A172 (cell line): ENCODE measurements at regions not wholly inside any gene's neighbourhood (a gene's known extent, or its start where the extent isn't known, plus 50 kb on each side); places are given as distances from the start of the nearest gene placed in this dataset.
A peak's percentile ranks its signal among the peaks of the same experiment; 100 is the strongest.
"Not testable (repeated sequence)": the region's sequence is repeated elsewhere in the genome, so short reads cannot be mapped to it uniquely, and the experiment has no call there.

Experiments
- DNase-seq: peaks from one replicate; pipeline ENCODE4 v3.0.0-alpha.2; 2015; ENCODE audit warnings: low spot score

GRCh38 chr3:81861593-81861992 lies 100.1 kb upstream of the GBE1 start:
- DNase-seq = no peak

GRCh38 chr3:81859524-81859923 lies 98.1 kb upstream of the GBE1 start:
- DNase-seq = no peak

GRCh38 chr3:81853431-81853830 lies 92.0 kb upstream of the GBE1 start:
- DNase-seq = no peak

- DNase-seq = no peak
These were observed 89.7 kb upstream of the GBE1 start for GRCh38 chr3:81851176-81851575.

GRCh38 chr3:81846988-81847387 lies 85.5 kb upstream of the GBE1 start:
- DNase-seq = no peak

GRCh38 chr3:81841540-81841939 lies 80.1 kb upstream of the GBE1 start:
- DNase-seq = no peak

- DNase-seq = peak; percentile 6
These were observed 78.2 kb upstream of the GBE1 start for GRCh38 chr3:81839504-81840094.

- no peak for DNase-seq
These were observed 77.0 kb upstream of the GBE1 start for GRCh38 chr3:81838457-81838856.

GRCh38 chr3:81837071-81837593 lies 75.7 kb upstream of the GBE1 start:
- no peak for DNase-seq

- DNase-seq = no peak
These were observed 68.5 kb upstream of the GBE1 start for GRCh38 chr3:81829937-81830336.

- not testable (repeated sequence) for DNase-seq
These were observed 67.8 kb upstream of the GBE1 start for GRCh38 chr3:81829272-81829671.

GRCh38 chr3:81823882-81824395 lies 62.5 kb upstream of the GBE1 start:
- no peak for DNase-seq

GRCh38 chr3:81823086-81823485 lies 61.6 kb upstream of the GBE1 start:
- no peak for DNase-seq

- no peak for DNase-seq
These were observed 55.2 kb upstream of the GBE1 start for GRCh38 chr3:81816473-81817250.

GRCh38 chr3:81812098-81812497 lies 50.7 kb upstream of the GBE1 start:
- not testable (repeated sequence) for DNase-seq
